Endothelial cell of umbilical vein (primary cell): ENCODE measurements at regions not wholly inside any gene's neighbourhood (a gene's known extent, or its start where the extent isn't known, plus 50 kb on each side); places are given as distances from the start of the nearest gene placed in this dataset.

Experiments used
- BruUV-seq: library from RNA; stranded (reverse); fragments of 400-500 nt; replicated peaks from 2 replicates; lab custom pipeline; 2021; lab: Mats Ljungman, UMichigan
- CTCF ChIA-PET: fragments of 300-600, 350-600 bp; sonication (Branson Sonifier 250); formaldehyde crosslinking; loops from one replicate; lab custom pipeline; 2021; ENCODE audit warnings: antibody characterized with exemption, inconsistent platforms; lab: Charles Lee
- POLR2A ChIA-PET: fragments of 300-600, 350-600 bp; sonication (Branson Sonifier 250); formaldehyde crosslinking; loops from one replicate; lab custom pipeline; 2021; ENCODE audit warnings: antibody characterized with exemption, inconsistent platforms; lab: Charles Lee
- DNase-seq: peaks from one replicate; pipeline ENCODE4 v3.0.0-alpha.2; 2011; ENCODE audit warnings: low read depth, low spot score
- FAIRE-seq: peaks from 2 replicates; lab custom pipeline; 2011; peaks lifted over from hg19 to GRCh38; lab: Jason Lieb, UNC
- H2AFZ ChIP-seq: 2 replicates; pipeline ENCODE4 v1.6.0; 2012; ENCODE audit warnings: low read depth, low read length, control low read depth, inconsistent platforms
- H3K27ac ChIP-seq: 2 replicates; pipeline ENCODE4 v1.5.1; 2011; ENCODE audit warnings: low read depth, mild to moderate bottlenecking, control low read depth, low read length, moderate library complexity; ENCODE audit not compliant: insufficient read depth
- H3K27me3 ChIP-seq, 2 experiments: 2 replicates each; pipeline versions ENCODE4 v1.6.0 to v1.6.1; 2011; ENCODE audit warnings: low read length in 2 of 2, mixed read lengths in 1 of 2; ENCODE audit not compliant: control insufficient read depth in 2 of 2, insufficient read depth in 2 of 2
- H3K36me3 ChIP-seq, 2 experiments: 2 replicates in 1 of 2; 3 replicates in 1 of 2; pipeline ENCODE4 v1.5.1; 2011; ENCODE audit warnings: low read length in 2 of 2, mild to moderate bottlenecking in 1 of 2, moderate library complexity in 1 of 2; ENCODE audit not compliant: control insufficient read depth in 2 of 2, insufficient read depth in 2 of 2; ENCODE audit errors: extremely low read depth in 1 of 2
- H3K4me1 ChIP-seq: 3 replicates; pipeline ENCODE4 v1.5.1; 2011; ENCODE audit warnings: mild to moderate bottlenecking, low read length; ENCODE audit not compliant: control insufficient read depth, insufficient read depth; ENCODE audit errors: extremely low read depth
- H3K4me2 ChIP-seq: 2 replicates; pipeline ENCODE4 v1.6.1; 2011; ENCODE audit warnings: low read length, control low read depth, mixed read lengths; ENCODE audit not compliant: insufficient read depth
- H3K4me3 ChIP-seq, 3 experiments: fragments of 200-600 bp in 1 of 3; sonication (generic), shearing (Covaris generic) in 1 of 3; replicated peaks in 1 of 3; 2 replicates each; pipeline ENCODE4 v1.5.1; 2011 to 2016; ENCODE audit warnings: control low read depth in 3 of 3, low read length in 3 of 3, mild to moderate bottlenecking in 2 of 3, inconsistent platforms in 1 of 3, low read depth in 1 of 3, moderate library complexity in 1 of 3; ENCODE audit not compliant: insufficient read depth in 1 of 3
- H3K79me2 ChIP-seq: 2 replicates; pipeline ENCODE4 v1.6.0; 2012; ENCODE audit warnings: low read length, inconsistent platforms; ENCODE audit not compliant: control insufficient read depth, insufficient read depth
- H3K9ac ChIP-seq: replicated peaks from 2 replicates; pipeline ENCODE3; 2011; ENCODE audit warnings: low read length, control low read depth; ENCODE audit not compliant: insufficient read depth; ENCODE audit errors: extremely low read depth
- H3K9me1 ChIP-seq: replicated peaks from 3 replicates; pipeline ENCODE4 v1.6.0; 2011; ENCODE audit warnings: mild to moderate bottlenecking, low read length; ENCODE audit not compliant: control insufficient read depth, insufficient read depth; ENCODE audit errors: extremely low read depth
- H3K9me3 ChIP-seq: replicated peaks from 2 replicates; pipeline ENCODE4 v1.5.1; 2012; ENCODE audit warnings: low read length, inconsistent platforms; ENCODE audit not compliant: control insufficient read depth, insufficient read depth
- H4K20me1 ChIP-seq: replicated peaks from 2 replicates; pipeline ENCODE3; 2011; ENCODE audit warnings: mild to moderate bottlenecking, low read length; ENCODE audit not compliant: control insufficient read depth, insufficient read depth; ENCODE audit errors: extremely low read depth
- CTCF ChIP-seq, 2 donors: IDR thresholded peaks; 1 replicate in 1 of 2; 2 replicates in 1 of 2; pipeline ENCODE4 v1.5.1; 2011; ENCODE audit warnings: low read length in 2 of 2, mild to moderate bottlenecking in 2 of 2, moderate library complexity in 2 of 2, control low read depth in 1 of 2, inconsistent platforms in 1 of 2, low read depth in 1 of 2; ENCODE audit not compliant: insufficient read depth in 1 of 2; ENCODE audit errors: extremely low read depth in 1 of 2
- EZH2 ChIP-seq: IDR thresholded peaks from 2 replicates; pipeline ENCODE4 v1.6.1; 2012; ENCODE audit warnings: borderline replicate concordance, low read depth, mild to moderate bottlenecking, moderate library complexity, low read length, inconsistent platforms; ENCODE audit not compliant: severe bottlenecking
- FOS ChIP-seq: IDR thresholded peaks from 2 replicates; pipeline ENCODE4 v1.6.1; 2011; ENCODE audit warnings: mild to moderate bottlenecking, low read length, moderate library complexity, borderline replicate concordance; ENCODE audit not compliant: insufficient read depth
- GATA2 ChIP-seq: IDR thresholded peaks from 2 replicates; pipeline ENCODE4 v1.7.0; 2011; ENCODE audit warnings: low read depth, mild to moderate bottlenecking, moderate library complexity, mixed read lengths, low read length; ENCODE audit not compliant: insufficient read length, insufficient read depth
- JUN ChIP-seq: IDR thresholded peaks from 2 replicates; pipeline ENCODE4 v1.6.1; 2011; ENCODE audit warnings: borderline replicate concordance, low read depth; ENCODE audit not compliant: insufficient read length, insufficient read depth
- MAX ChIP-seq: IDR thresholded peaks from 2 replicates; pipeline ENCODE4 v1.6.1; 2011; ENCODE audit not compliant: insufficient read depth, insufficient read length
- MYC ChIP-seq: IDR thresholded peaks from one replicate; pipeline ENCODE4 v1.6.1; 2011; ENCODE audit warnings: mild to moderate bottlenecking, low read depth, low read length
- POLR2A ChIP-seq: IDR thresholded peaks from 2 replicates; pipeline ENCODE4 v1.6.1; 2012; ENCODE audit warnings: low read depth, mild to moderate bottlenecking, control low read depth, low read length
- POLR2AphosphoS5 ChIP-seq: IDR thresholded peaks from 2 replicates; pipeline ENCODE4 v1.6.1; 2012; ENCODE audit warnings: low read depth, mild to moderate bottlenecking, control low read depth, low read length, moderate library complexity; ENCODE audit not compliant: insufficient read depth
- dilution Hi-C: fragments of 300-500 bp; cut with MboI; formaldehyde crosslinking; loops from one replicate; pipeline ENCODE4 v1.15.0; 2019; ENCODE audit warnings: low sequenced_read_pairs; ENCODE audit not compliant: extremely low pct_ligation_motif_present
- intact Hi-C: fragments of 100-400 bp; cut with micrococcal nuclease; formaldehyde crosslinking; loops from one replicate; pipeline ENCODE4 v1.10.0; 2022

- H3K4me1 ChIP-seq = no peaks in the 10 kb centered on the region
- ChIA-PET CTCF (interaction anchor here (1.0 kb wide), 1 partner anchor 13 kb away, joined by 3 read pairs; no protein-coding TSS in a partner anchor), POLR2A (no interaction called here)
- no peaks in the 10 kb centered on the region for H3K9me3 ChIP-seq
- no peak for TF ChIP-seq GATA2
- H3K27me3 ChIP-seq = no peaks in the 10 kb centered on the region
- no peak overlapping the region for H3K27ac ChIP-seq
- BruUV-seq = no TSS peak
- DNase-seq (no peak), FAIRE-seq (no peak)
- H3K79me2 ChIP-seq = no peaks in the 10 kb centered on the region
- no peak overlapping the region for H3K4me3 ChIP-seq
- intact Hi-C loops (no loop called here), dilution Hi-C loops (no loop called here)
- H3K36me3 ChIP-seq = no peaks in the 10 kb centered on the region
- H3K9me1 ChIP-seq = no peaks in the 10 kb centered on the region
- H3K4me2 ChIP-seq = no peak overlapping the region
- no peaks in the 10 kb centered on the region for H4K20me1 ChIP-seq
- no peak overlapping the region for H3K9ac ChIP-seq
- H2AFZ ChIP-seq = no peak overlapping the region
Measured at GRCh38 chr2:19425419-19425818, 67.0 kb upstream of the OSR1 start.

- Histone ChIP-seq H3K9ac (no peak overlapping the region), H4K20me1 (no peaks in the 10 kb centered on the region), H3K4me2 (no peak overlapping the region), H3K9me3 (no peaks in the 10 kb centered on the region), H2AFZ (no peak overlapping the region), H3K36me3 (no peaks in the 10 kb centered on the region), H3K4me3 (no peak overlapping the region), H3K27me3 (no peaks in the 10 kb centered on the region), H3K9me1 (no peaks in the 10 kb centered on the region), H3K27ac (no peak overlapping the region), H3K4me1 (no peaks in the 10 kb centered on the region), H3K79me2 (no peaks in the 10 kb centered on the region)
- ChIA-PET POLR2A (no interaction called here), CTCF (no interaction called here)
- no TSS peak for BruUV-seq
- intact Hi-C loops (no loop called here), dilution Hi-C loops (no loop called here)
- TF ChIP-seq POLR2AphosphoS5 = no peak
- no peak for TF ChIP-seq EZH2
- no peak for TF ChIP-seq MAX
- TF ChIP-seq POLR2A = no peak
- TF ChIP-seq JUN = no peak
- no peak for TF ChIP-seq CTCF (IDR thresholded peaks at IDR 0.05; ENCODE audit: extremely low read depth in 1 of 2, insufficient read depth in 1 of 2, low read depth in 1 of 2, low read length in 2 of 2)
- TF ChIP-seq FOS = no peak
- no peak for TF ChIP-seq MYC
- FAIRE-seq = no peak
- DNase-seq = no peak
Measured at GRCh38 chr2:19419211-19419880, 60.9 kb upstream of the OSR1 start.
